ENCODE measurements at regions not wholly inside any gene's neighbourhood (a gene's known extent, or its start where the extent isn't known, plus 50 kb on each side); places are given as distances from the start of the nearest gene placed in this dataset.
"Not testable (repeated sequence)": the region's sequence is repeated elsewhere in the genome, so short reads cannot be mapped to it uniquely, and the experiment has no call there.

GRCh38 chr1:146318715-146319114 is 89.9 kb upstream of the NOTCH2NLA start:
- not testable (repeated sequence) for TF ChIP-seq CTCF (conservative IDR thresholded peaks at IDR 0.05; ENCODE audit: low read depth, low read length); POLR2A (IDR thresholded peaks at IDR 0.05; ENCODE audit: low read depth, low read length); BHLHE40 (IDR thresholded peaks at IDR 0.05; ENCODE audit: low read depth, low read length)
